Activated naive CD8-positive, alpha-beta T cell treated with anti-CD3 and anti-CD28 coated beads, Interleukin-2, amount 50 U/mL, for 24 hours (primary cell): ENCODE measurements at regions not wholly inside any gene's neighbourhood (a gene's known extent, or its start where the extent isn't known, plus 50 kb on each side); places are given as distances from the start of the nearest gene placed in this dataset.
"Not testable (repeated sequence)": the region's sequence is repeated elsewhere in the genome, so short reads cannot be mapped to it uniquely, and the experiment has no call there.

ENCODE experiments used
- ATAC-seq: fragments of 150-1000 bp; cut with Tn5 transposase; one replicate; pipeline ENCODE4 v1.10.0; 2021
- DNase-seq: peaks from one replicate; pipeline ENCODE4 v3.0.0; 2021
- H3K27ac Mint-ChIP-seq: one replicate; pipeline ENCODE4 v1.8.0; 2021; ENCODE audit warnings: mild to moderate bottlenecking, mixed read lengths
- H3K27me3 Mint-ChIP-seq: one replicate; pipeline ENCODE4 v1.8.0; 2021; ENCODE audit warnings: mixed read lengths
- H3K36me3 Mint-ChIP-seq: one replicate; pipeline ENCODE4 v1.8.0; 2021; ENCODE audit warnings: low read depth, mixed read lengths
- H3K4me1 Mint-ChIP-seq: one replicate; pipeline ENCODE4 v1.8.0; 2021; ENCODE audit warnings: mixed read lengths
- H3K4me3 Mint-ChIP-seq: one replicate; pipeline ENCODE4 v1.8.0; 2021; ENCODE audit warnings: mild to moderate bottlenecking, moderate library complexity, mixed read lengths
- H3K9me3 Mint-ChIP-seq: one replicate; pipeline ENCODE4 v1.8.0; 2021; ENCODE audit warnings: mixed read lengths

- Mint-ChIP-seq H3K4me3 (no peak overlapping the region), H3K27me3 (peaks cover 4% of the 10 kb centered on the region), H3K9me3 (peaks cover 4% of the 10 kb centered on the region), H3K4me1 (no peaks in the 10 kb centered on the region), H3K36me3 (no peaks in the 10 kb centered on the region), H3K27ac (no peak overlapping the region)
- DNase-seq: no peak
- no peak for ATAC-seq
Measured at GRCh38 chr16:25372716-25373115, 115.1 kb upstream of the ZKSCAN2 start.

- no peaks in the 10 kb centered on the region for H3K36me3 Mint-ChIP-seq
- DNase-seq: no peak
Measured at GRCh38 chr16:25371342-25371741, 113.7 kb upstream of the ZKSCAN2 start.

GRCh38 chr16:25370541-25370940 lies 112.9 kb upstream of the ZKSCAN2 start:
- Mint-ChIP-seq H3K9me3 (peaks cover 4% of the 10 kb centered on the region), H3K4me3 (no peak overlapping the region), H3K27ac (no peak overlapping the region), H3K4me1 (no peaks in the 10 kb centered on the region), H3K36me3 (no peaks in the 10 kb centered on the region), H3K27me3 (peaks cover 7% of the 10 kb centered on the region)
- no peak for DNase-seq
- ATAC-seq: no peak

More at GRCh38 chr16:25371342-25371741, 113.7 kb upstream of the ZKSCAN2 start:
- Mint-ChIP-seq H3K9me3 (peaks cover 4% of the 10 kb centered on the region), H3K4me3 (no peak overlapping the region), H3K27me3 (peaks cover 7% of the 10 kb centered on the region), H3K4me1 (no peaks in the 10 kb centered on the region), H3K27ac (no peak overlapping the region)
- ATAC-seq: no peak

- Mint-ChIP-seq H3K9me3 (peaks cover 4% of the 10 kb centered on the region), H3K36me3 (no peaks in the 10 kb centered on the region), H3K4me3 (no peak overlapping the region), H3K27ac (no peak overlapping the region), H3K4me1 (no peaks in the 10 kb centered on the region), H3K27me3 (peaks cover 8% of the 10 kb centered on the region)
- ATAC-seq (no peak), DNase-seq (no peak)
Measured at GRCh38 chr16:25367773-25368524, 110.3 kb upstream of the ZKSCAN2 start.

GRCh38 chr16:25366078-25366477 lies 108.4 kb upstream of the ZKSCAN2 start:
- peaks cover 8% of the 10 kb centered on the region for H3K27me3 Mint-ChIP-seq
- H3K36me3 Mint-ChIP-seq: no peaks in the 10 kb centered on the region
- H3K4me1 Mint-ChIP-seq: no peaks in the 10 kb centered on the region
- no peak overlapping the region for H3K4me3 Mint-ChIP-seq
- peaks cover 4% of the 10 kb centered on the region for H3K9me3 Mint-ChIP-seq
- DNase-seq (no peak), ATAC-seq (no peak)
- no peak overlapping the region for H3K27ac Mint-ChIP-seq

GRCh38 chr16:25359516-25359915 lies 101.9 kb upstream of the ZKSCAN2 start:
- DNase-seq, H3K4me1 Mint-ChIP-seq, H3K36me3 Mint-ChIP-seq, H3K27ac Mint-ChIP-seq, ATAC-seq, H3K27me3 Mint-ChIP-seq, H3K4me3 Mint-ChIP-seq, H3K9me3 Mint-ChIP-seq: not testable (repeated sequence)

GRCh38 chr16:25344006-25344405 lies 86.4 kb upstream of the ZKSCAN2 start:
- Mint-ChIP-seq H3K36me3 (no peaks in the 10 kb centered on the region), H3K9me3 (no peaks in the 10 kb centered on the region), H3K4me3 (no peak overlapping the region), H3K27me3 (peaks cover 20% of the 10 kb centered on the region), H3K27ac (no peak overlapping the region), H3K4me1 (no peaks in the 10 kb centered on the region)
- DNase-seq (no peak), ATAC-seq (no peak)

- H3K4me3 Mint-ChIP-seq: no peak overlapping the region
- no peaks in the 10 kb centered on the region for H3K4me1 Mint-ChIP-seq
- no peaks in the 10 kb centered on the region for H3K36me3 Mint-ChIP-seq
- no peak overlapping the region for H3K27ac Mint-ChIP-seq
- DNase-seq (no peak), ATAC-seq (no peak)
- no peaks in the 10 kb centered on the region for H3K9me3 Mint-ChIP-seq
- peaks cover 5% of the 10 kb centered on the region for H3K27me3 Mint-ChIP-seq
Measured at GRCh38 chr16:25340973-25341372, 83.3 kb upstream of the ZKSCAN2 start.

- Mint-ChIP-seq H3K27ac (no peak overlapping the region), H3K4me3 (no peak overlapping the region), H3K36me3 (no peaks in the 10 kb centered on the region), H3K27me3 (peaks cover 8% of the 10 kb centered on the region), H3K9me3 (peaks cover 24% of the 10 kb centered on the region), H3K4me1 (no peaks in the 10 kb centered on the region)
- ATAC-seq: no peak
- DNase-seq: no peak
Measured at GRCh38 chr16:25317732-25318316, 60.2 kb upstream of the ZKSCAN2 start.

- no peak for DNase-seq
- peaks cover 30% of the 10 kb centered on the region for H3K9me3 Mint-ChIP-seq
- no peak overlapping the region for H3K27ac Mint-ChIP-seq
- no peaks in the 10 kb centered on the region for H3K4me1 Mint-ChIP-seq
- peaks cover 7% of the 10 kb centered on the region for H3K27me3 Mint-ChIP-seq
- ATAC-seq: no peak
- H3K4me3 Mint-ChIP-seq: no peak overlapping the region
- H3K36me3 Mint-ChIP-seq: peaks cover 4% of the 10 kb centered on the region
Measured at GRCh38 chr16:25311950-25312349, 54.3 kb upstream of the ZKSCAN2 start.

- Mint-ChIP-seq H3K4me3 (no peak overlapping the region), H3K36me3 (peaks cover 4% of the 10 kb centered on the region), H3K9me3 (peaks cover 30% of the 10 kb centered on the region), H3K4me1 (no peaks in the 10 kb centered on the region), H3K27ac (no peak overlapping the region), H3K27me3 (peaks cover 5% of the 10 kb centered on the region)
- no peak for ATAC-seq
- DNase-seq: no peak
Measured at GRCh38 chr16:25311039-25311438, 53.4 kb upstream of the ZKSCAN2 start.
